Left kidney (tissue), 1 donor: ENCODE measurements at regions not wholly inside any gene's neighbourhood (a gene's known extent, or its start where the extent isn't known, plus 50 kb on each side); places are given as distances from the start of the nearest gene placed in this dataset.

ENCODE experiments used
- DNase-seq: peaks from one replicate; pipeline ENCODE4 v3.0.0-alpha.2; 2013

DNA sequence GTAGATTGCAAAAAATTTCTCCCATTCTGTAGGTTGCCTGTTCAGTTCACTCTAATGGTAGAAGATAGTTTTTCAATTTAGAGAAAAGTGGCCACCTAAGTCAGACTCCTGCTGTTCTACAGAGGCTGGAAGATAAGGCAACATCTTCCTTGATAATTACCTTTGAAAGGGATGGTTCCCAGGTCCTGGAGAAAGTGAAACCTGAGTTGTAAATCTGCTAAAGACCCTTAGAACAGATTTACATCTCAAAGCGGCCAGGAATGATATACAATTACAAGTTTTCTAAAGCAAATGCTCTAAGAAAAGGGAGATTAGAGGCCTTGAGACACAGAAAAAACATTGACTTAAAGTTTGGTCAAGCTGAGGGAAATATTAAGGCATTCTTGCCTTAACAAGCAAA, 1350.2 kb upstream of the FAM98A start:
- DNase-seq = no peak

GRCh38 chr2:34936089-34936488, 1337.0 kb upstream of the FAM98A start:
- DNase-seq = no peak

DNA sequence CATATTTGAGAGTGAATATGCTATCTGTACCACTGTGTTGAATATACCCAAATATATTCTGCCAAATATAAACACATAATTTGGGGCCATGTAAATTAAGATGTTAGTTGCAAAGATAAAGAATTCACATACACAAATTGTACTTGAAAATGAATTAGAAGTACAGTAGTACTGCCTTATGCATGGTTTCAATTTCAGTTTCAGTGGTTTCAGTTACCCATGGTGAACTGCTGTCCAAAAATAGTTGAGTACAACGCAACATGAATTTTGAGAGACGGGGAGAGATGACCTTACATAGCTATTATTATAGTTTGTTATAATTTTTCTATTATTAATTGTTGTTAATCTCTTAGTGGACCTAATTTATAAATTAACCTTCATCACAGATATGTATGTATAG, 1313.0 kb upstream of the FAM98A start:
- DNase-seq = no peak

- no peak for DNase-seq
Observed at GRCh38 chr2:34909992-34910705, 1311.0 kb upstream of the FAM98A start.

- no peak for DNase-seq
Observed at GRCh38 chr2:34907812-34908211, 1308.7 kb upstream of the FAM98A start.

DNA sequence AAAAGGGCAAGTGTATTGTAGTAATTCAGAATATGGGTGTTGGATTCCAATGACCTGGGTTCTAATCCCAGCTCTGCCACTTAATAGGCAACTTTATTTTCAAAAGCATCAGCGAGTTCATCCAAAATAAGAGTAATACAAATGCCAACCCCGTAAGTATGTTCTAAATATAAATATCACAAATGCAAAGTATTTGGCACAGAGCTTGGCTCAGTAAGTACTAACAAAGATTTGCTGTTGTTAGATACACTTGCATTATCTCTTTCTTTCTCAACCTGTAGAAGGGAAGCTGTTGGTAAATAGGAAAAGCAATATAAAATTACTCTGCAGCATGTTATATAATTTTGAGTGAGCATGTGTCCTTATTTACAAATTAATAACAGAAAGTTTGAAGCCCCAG, 1302.6 kb upstream of the FAM98A start:
- no peak for DNase-seq

GRCh38 chr2:34899079-34899478, 1300.0 kb upstream of the FAM98A start:
- DNase-seq = no peak

GRCh38 chr2:34892766-34893165, 1293.7 kb upstream of the FAM98A start:
- DNase-seq = no peak

DNA sequence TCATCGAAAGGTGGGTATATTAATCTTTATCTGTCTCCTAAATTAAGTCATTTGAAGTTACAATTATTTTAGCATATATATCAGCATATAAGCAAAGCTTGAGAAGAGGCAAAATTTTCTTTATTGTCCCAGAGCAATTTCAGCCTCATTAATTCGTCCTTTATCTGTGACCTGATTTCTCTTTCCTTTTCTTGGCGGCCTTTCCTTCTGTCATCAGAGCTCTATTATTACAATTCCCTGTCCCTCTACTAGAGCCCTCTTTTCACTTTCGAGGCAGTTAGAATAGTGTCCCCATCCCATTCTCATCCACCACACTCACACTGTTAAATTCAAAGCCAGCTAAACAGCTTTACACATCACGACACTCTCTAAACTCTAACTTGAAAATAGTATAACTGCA, 1293.2 kb upstream of the FAM98A start:
- DNase-seq = no peak

GRCh38 chr2:34875091-34875745, 1276.1 kb upstream of the FAM98A start:
- DNase-seq = no peak

DNA sequence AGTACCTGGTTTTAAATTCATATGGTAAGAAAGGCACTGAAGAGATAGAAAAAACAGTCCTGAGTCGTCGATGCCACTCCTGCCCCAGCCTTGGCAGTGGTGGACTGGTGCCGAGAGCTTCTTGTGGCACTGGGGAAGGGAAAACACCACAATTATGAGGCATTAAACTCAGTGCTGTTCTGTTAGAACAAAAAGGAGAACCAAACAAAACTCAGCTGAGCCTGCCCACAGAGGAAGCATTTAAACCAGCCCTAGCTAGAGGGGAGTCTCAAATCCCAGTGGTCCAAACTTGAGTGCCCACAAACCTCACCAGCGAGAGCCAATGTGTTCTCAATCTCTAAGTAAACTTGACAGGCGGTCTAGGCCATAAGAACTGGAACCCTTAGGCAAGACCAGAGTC, 1254.5 kb upstream of the FAM98A start:
- no peak for DNase-seq

- no peak for DNase-seq
Observed at GRCh38 chr2:34851804-34852203, 1252.7 kb upstream of the FAM98A start.

DNA sequence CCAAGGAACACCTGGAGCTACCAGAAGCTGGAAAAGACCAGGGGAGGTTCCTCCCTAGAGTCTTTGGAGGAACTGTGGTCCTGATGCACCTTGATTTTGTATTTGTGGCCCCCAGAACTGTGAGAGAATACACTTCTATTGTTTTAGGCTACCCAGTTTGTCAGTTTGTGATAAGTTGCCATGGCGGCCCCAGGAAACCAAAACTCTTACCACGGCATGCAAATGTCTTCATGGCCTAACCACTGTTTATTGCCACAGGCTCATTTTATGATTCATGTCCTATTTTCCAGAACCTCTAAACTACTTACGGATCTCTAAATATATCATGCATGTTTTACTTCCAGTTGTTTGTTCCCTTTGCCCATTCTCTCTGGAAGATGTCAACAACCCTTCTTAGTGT, 1250.7 kb upstream of the FAM98A start:
- DNase-seq = no peak

DNA sequence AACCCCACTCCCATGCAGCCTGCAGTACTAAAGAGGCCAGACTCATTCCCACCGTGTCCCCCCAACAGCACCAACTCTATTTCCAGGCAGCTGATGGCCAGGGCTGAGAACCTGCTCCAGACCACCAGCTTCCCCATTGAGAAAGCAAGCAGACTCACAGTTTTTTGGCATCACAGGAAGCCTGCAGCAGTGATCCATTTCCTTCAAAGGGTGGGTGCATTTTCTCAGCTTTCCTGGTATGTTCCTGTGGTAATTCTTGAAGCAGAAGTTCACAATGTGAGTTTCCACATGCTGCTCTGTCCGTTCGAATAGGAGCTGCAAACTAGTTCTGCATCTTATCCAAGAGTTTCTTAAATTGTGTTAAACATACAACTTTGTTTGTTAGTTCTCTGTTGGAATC, 1249.6 kb upstream of the FAM98A start:
- DNase-seq = no peak

GRCh38 chr2:34848132-34848531, 1249.0 kb upstream of the FAM98A start:
- DNase-seq = no peak

DNA sequence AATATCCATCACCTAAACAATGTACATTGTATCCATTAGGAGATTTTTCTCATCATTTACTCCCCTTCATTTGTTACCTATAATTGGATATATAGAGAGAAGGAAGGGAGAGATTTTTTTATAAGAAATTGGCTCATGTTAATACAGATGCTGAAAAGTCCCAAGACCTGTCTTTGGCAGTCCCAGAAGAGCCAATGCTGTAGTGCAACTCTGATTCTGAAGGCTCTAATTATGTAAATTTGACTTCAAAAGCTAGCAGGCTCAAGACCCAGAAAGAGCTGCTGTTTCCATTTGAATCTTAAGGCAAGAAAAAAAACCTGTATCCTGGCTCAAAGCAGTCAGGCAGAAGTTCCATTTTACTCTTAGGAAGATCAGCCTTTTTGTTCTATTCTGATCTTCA, 1245.5 kb upstream of the FAM98A start:
- no peak for DNase-seq

- no peak for DNase-seq
Observed at GRCh38 chr2:34838408-34838807, 1239.3 kb upstream of the FAM98A start.

DNA sequence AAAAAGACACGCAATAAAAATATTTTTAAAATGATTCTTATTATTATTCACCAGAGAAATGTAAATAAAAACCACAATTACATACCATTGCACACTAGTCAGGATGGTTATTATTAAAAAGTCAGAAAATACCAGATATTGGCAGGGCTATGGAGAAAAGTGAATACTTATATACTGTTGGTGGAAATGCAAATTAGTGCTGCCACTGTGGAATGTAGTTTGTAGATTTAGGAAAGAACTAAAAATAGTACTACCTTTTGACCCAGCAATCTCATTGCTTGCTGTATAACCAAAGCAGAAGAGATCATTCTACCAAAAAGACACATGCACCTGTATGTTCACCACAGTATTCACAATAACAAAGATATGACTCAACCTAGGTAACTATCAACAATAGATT, 1237.3 kb upstream of the FAM98A start:
- DNase-seq = no peak

GRCh38 chr2:34831096-34831495, 1232.0 kb upstream of the FAM98A start:
- DNase-seq = no peak

GRCh38 chr2:34828481-34828880, 1229.4 kb upstream of the FAM98A start:
- no peak for DNase-seq

- DNase-seq = no peak
Observed at GRCh38 chr2:34827398-34827797, 1228.3 kb upstream of the FAM98A start.

DNA sequence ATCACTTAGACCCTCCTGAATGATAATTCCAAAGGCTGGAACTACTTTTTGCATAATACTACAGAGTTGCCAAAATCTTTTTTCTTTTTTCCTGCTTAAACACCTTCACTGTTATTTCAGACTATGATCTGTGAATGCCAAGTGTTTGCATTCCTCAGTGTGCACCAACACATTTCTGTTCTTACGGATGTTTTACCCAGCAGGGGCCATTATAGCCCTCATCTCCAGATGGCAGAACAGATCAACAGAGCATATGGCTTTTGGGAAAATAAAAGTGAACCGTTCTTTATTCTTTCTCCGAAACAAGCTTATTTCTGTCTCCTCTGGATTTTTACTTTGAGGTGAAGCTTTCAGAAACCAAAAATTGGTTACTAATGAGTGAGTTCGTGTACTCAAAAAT, 1226.6 kb upstream of the FAM98A start:
- no peak for DNase-seq

DNA sequence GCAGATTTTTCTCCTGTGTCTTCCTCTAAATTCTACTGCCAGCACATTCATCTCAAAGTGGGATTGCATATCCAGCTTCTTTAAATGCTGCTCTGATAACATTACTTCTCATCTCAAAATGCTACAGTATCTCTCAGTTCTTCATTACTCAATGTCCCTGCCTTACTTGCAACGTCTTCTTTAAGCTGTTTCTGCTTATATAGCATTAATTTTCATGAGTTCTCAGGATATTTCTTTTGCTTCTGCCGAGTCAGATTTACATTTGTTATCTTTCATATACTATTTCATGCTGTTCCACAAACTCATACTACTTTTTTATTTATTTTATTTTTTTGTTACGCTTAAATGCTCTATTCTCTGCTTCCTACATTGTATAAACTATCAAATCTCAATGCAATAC, 1223.5 kb upstream of the FAM98A start:
- DNase-seq = no peak

- no peak for DNase-seq
Observed at GRCh38 chr2:34815052-34815741, 1216.1 kb upstream of the FAM98A start.
